ENCODE measurements at regions not wholly inside any gene's neighbourhood (a gene's known extent, or its start where the extent isn't known, plus 50 kb on each side); places are given as distances from the start of the nearest gene placed in this dataset.

DNA sequence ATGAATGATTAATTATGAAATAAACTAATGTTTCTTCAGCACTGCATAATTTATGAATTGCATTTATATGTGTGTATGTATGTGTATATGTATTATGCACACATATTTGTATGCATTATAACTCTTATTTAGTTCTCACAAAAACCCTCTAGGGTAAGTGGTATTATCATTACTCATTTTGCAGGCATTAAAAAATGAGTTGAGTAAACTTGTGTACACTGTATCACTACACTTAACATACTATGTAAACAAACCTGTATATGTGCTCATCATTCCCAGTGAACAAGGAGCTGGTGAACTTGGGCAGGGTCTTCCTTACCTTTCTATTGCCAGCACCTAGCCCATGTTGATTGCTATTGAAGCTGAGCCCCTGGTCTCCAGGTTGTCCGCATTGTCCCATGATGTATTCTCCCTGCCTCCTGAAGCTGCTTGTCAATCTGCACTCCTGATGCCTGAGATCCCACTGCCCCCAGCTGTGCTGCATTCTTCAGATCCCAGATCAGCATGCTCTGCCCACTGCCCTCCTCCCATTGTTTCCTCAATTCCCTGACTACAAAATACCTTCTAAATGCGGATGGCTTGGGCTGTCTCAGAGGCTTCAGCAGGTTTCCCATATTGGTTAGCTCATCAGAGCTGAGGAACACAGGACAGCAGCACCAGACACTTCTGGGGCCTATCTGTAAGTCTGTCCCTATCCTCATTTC is 267.9 kb upstream of the SESN3 start:
- TF ChIP-seq SIN3A (IDR thresholded peaks at IDR 0.05; ENCODE audit: borderline replicate concordance, insufficient read depth, low read depth, low read length) (no peak), CTCF (IDR thresholded peaks at IDR 0.05) (no peak), POLR2AphosphoS5 (IDR thresholded peaks at IDR 0.05; ENCODE audit: low read depth, low read length) (no peak), TCF7L2 (IDR thresholded peaks at IDR 0.05; ENCODE audit: low read depth, low read length) (no peak)
- TF ChIP-seq, protein P1, sequence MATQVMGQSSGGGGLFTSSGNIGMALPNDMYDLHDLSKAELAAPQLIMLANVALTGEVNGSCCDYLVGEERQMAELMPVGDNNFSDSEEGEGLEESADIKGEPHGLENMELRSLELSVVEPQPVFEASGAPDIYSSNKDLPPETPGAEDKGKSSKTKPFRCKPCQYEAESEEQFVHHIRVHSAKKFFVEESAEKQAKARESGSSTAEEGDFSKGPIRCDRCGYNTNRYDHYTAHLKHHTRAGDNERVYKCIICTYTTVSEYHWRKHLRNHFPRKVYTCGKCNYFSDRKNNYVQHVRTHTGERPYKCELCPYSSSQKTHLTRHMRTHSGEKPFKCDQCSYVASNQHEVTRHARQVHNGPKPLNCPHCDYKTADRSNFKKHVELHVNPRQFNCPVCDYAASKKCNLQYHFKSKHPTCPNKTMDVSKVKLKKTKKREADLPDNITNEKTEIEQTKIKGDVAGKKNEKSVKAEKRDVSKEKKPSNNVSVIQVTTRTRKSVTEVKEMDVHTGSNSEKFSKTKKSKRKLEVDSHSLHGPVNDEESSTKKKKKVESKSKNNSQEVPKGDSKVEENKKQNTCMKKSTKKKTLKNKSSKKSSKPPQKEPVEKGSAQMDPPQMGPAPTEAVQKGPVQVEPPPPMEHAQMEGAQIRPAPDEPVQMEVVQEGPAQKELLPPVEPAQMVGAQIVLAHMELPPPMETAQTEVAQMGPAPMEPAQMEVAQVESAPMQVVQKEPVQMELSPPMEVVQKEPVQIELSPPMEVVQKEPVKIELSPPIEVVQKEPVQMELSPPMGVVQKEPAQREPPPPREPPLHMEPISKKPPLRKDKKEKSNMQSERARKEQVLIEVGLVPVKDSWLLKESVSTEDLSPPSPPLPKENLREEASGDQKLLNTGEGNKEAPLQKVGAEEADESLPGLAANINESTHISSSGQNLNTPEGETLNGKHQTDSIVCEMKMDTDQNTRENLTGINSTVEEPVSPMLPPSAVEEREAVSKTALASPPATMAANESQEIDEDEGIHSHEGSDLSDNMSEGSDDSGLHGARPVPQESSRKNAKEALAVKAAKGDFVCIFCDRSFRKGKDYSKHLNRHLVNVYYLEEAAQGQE (IDR thresholded peaks at IDR 0.05; ENCODE audit: insufficient read depth in 1 of 2, low read depth in 2 of 2, low read length in 1 of 2), result no peak

All from Panc1 (cell line).